ENCODE measurements at regions not wholly inside any gene's neighbourhood (a gene's known extent, or its start where the extent isn't known, plus 50 kb on each side); places are given as distances from the start of the nearest gene placed in this dataset.

DNA sequence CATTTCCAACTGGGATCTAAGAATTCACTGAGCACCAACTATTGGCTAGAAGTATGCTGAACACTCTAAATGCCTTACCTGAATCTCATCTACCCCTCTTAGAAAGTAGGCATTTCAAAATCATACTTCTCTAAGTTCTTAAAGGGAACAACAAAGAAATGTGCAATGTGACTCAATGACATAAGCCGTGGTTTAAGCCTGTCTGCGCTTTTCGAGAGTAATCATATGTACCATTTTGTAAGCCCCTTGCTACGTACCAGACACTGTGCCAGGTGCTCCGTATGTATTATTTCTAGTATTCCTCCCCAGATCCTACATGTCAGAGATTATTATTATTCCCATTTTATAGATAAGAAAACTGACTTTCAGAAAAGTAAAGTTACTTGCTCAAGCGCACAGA lies 454.2 kb downstream of the SETD4 start:
- Histone ChIP-seq H3K27ac (no peak overlapping the region), H3K36me3 (no peaks in the 10 kb centered on the region), H3K4me1 (no peaks in the 10 kb centered on the region), H3K27me3 (no peaks in the 10 kb centered on the region), H3K4me3 (no peak overlapping the region), H3K9me3 (no peaks in the 10 kb centered on the region)
- ATAC-seq (no peak), DNase-seq (no peak)
- TF ChIP-seq CTCF (IDR thresholded peaks at IDR 0.05 in 4 of 5, conservative IDR thresholded peaks at IDR 0.05 in 1 of 5) (no peak), POLR2A (IDR thresholded peaks at IDR 0.05) (no peak)
- in situ Hi-C loops (cut with MboI; ENCODE audit: low sequenced_read_pairs in 4 of 4): no loop called here
- intact Hi-C loops (cut with DNase I; ENCODE audit: low total_unique reads): no loop called here

GRCh38 chr21:35603494-35603893 lies 456.8 kb downstream of the SETD4 start:
- no peak for ATAC-seq

GRCh38 chr21:35602811-35603362 lies 457.4 kb downstream of the SETD4 start:
- ATAC-seq (no peak), DNase-seq (no peak)
- Histone ChIP-seq H3K9me3 (no peaks in the 10 kb centered on the region), H3K27ac (no peak overlapping the region), H3K4me3 (no peak overlapping the region), H3K36me3 (no peaks in the 10 kb centered on the region), H3K4me1 (no peaks in the 10 kb centered on the region), H3K27me3 (no peaks in the 10 kb centered on the region)
- TF ChIP-seq CTCF (IDR thresholded peaks at IDR 0.05 in 4 of 5, conservative IDR thresholded peaks at IDR 0.05 in 1 of 5) (no peak), POLR2A (IDR thresholded peaks at IDR 0.05) (no peak)
- in situ Hi-C loops (cut with MboI; ENCODE audit: low sequenced_read_pairs in 4 of 4): no loop called here
- intact Hi-C loops (cut with DNase I; ENCODE audit: low total_unique reads): no loop called here

More at GRCh38 chr21:35603494-35603893, 456.8 kb downstream of the SETD4 start:
- H3K27me3 ChIP-seq: no peaks in the 10 kb centered on the region
- H3K4me3 ChIP-seq: no peak overlapping the region
- H3K9me3 ChIP-seq: no peaks in the 10 kb centered on the region
- no peak for DNase-seq
- no peak overlapping the region for H3K27ac ChIP-seq
- TF ChIP-seq CTCF (IDR thresholded peaks at IDR 0.05 in 4 of 5, conservative IDR thresholded peaks at IDR 0.05 in 1 of 5): no peak
- no peak for TF ChIP-seq POLR2A (IDR thresholded peaks at IDR 0.05)
- in situ Hi-C loops (cut with MboI; ENCODE audit: low sequenced_read_pairs in 4 of 4) (no loop called here), intact Hi-C loops (cut with DNase I; ENCODE audit: low total_unique reads) (no loop called here)
- H3K36me3 ChIP-seq: no peaks in the 10 kb centered on the region
- H3K4me1 ChIP-seq: no peaks in the 10 kb centered on the region

DNA sequence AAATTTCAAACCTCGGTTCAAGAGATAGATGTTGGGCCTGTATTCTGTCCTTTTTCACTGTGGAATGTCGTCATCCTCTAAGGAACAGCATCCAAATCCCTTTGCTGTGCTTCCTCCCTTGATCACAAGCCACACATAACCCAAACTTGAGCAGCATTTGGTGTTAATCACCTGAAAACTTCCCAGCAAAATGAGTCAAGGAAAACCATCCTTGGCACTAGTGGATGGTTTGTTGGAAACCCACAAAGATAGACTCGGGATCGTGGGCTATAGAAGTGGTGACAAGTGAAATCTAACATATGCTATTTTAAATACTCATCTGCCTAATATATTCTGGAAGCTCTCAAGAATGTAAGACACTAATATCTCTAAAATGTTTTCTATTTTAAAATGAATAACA lies 459.1 kb downstream of the SETD4 start:
- H3K9me3 ChIP-seq: no peaks in the 10 kb centered on the region
- no peaks in the 10 kb centered on the region for H3K36me3 ChIP-seq
- ATAC-seq: no peak
- no peak for DNase-seq
- no peaks in the 10 kb centered on the region for H3K4me1 ChIP-seq
- TF ChIP-seq POLR2A (IDR thresholded peaks at IDR 0.05): no peak
- no peak for TF ChIP-seq CTCF (IDR thresholded peaks at IDR 0.05 in 4 of 5, conservative IDR thresholded peaks at IDR 0.05 in 1 of 5)
- no peak overlapping the region for H3K4me3 ChIP-seq
- no peak overlapping the region for H3K27ac ChIP-seq
- in situ Hi-C loops (cut with MboI; ENCODE audit: low sequenced_read_pairs in 4 of 4) (no loop called here), intact Hi-C loops (cut with DNase I; ENCODE audit: low total_unique reads) (no loop called here)
- H3K27me3 ChIP-seq: no peaks in the 10 kb centered on the region

DNA sequence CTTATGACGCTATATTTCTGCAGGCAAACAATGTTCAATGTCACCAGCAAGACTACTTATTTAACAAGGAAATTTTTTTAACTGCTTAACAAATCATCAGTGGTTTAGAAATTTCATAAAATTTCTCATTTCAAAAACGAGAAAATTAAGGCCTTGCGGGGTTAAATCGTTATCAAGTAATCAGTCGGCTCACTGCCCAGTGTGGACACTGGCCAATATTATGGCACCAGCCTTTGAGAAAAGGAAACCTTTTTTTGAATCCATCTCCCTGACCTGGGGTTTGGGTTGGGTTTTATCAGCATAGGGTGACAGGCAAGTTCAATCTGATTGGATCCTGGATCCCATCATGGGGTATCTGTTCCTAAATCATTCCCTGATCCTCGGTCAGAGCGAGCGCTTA lies 461.2 kb downstream of the SETD4 start:
- no peak for TF ChIP-seq POLR2A (IDR thresholded peaks at IDR 0.05)
- TF ChIP-seq CTCF (IDR thresholded peaks at IDR 0.05 in 4 of 5, conservative IDR thresholded peaks at IDR 0.05 in 1 of 5): no peak
- no peak for ATAC-seq
- intact Hi-C loops (cut with DNase I; ENCODE audit: low total_unique reads): no loop called here
- Histone ChIP-seq H3K4me1 (no peaks in the 10 kb centered on the region), H3K4me3 (no peak overlapping the region), H3K36me3 (no peaks in the 10 kb centered on the region), H3K9me3 (no peaks in the 10 kb centered on the region), H3K27ac (no peak overlapping the region), H3K27me3 (no peaks in the 10 kb centered on the region)
- DNase-seq: no peak
- in situ Hi-C loops (cut with MboI; ENCODE audit: low sequenced_read_pairs in 4 of 4): no loop called here
